Endodermal cell (in vitro differentiated cells): ENCODE measurements at regions not wholly inside any gene's neighbourhood (a gene's known extent, or its start where the extent isn't known, plus 50 kb on each side); places are given as distances from the start of the nearest gene placed in this dataset.

Source experiments
- DNase-seq: peaks from one replicate; pipeline ENCODE4 v3.0.0-alpha.2; 2017
- H3K27ac ChIP-seq: 2 replicates; pipeline ENCODE4 v1.5.1; 2013; ENCODE audit warnings: mild to moderate bottlenecking, low read depth, low read length, moderate library complexity
- H3K27me3 ChIP-seq: 2 replicates; pipeline ENCODE4 v1.6.1; 2013; ENCODE audit warnings: mild to moderate bottlenecking, low read length, moderate library complexity; ENCODE audit not compliant: insufficient read depth, control insufficient read depth, poor library complexity, severe bottlenecking
- H3K36me3 ChIP-seq: 2 replicates; pipeline ENCODE4 v1.7.0; 2013; ENCODE audit warnings: mild to moderate bottlenecking, low read length, moderate library complexity; ENCODE audit not compliant: control insufficient read depth, insufficient read depth
- H3K4me1 ChIP-seq: one replicate; pipeline ENCODE4 v1.7.0; 2013; ENCODE audit warnings: low read length; ENCODE audit not compliant: control insufficient read depth, insufficient read depth
- H3K4me3 ChIP-seq: 2 replicates; pipeline ENCODE4 v1.5.1; 2013; ENCODE audit warnings: mild to moderate bottlenecking, low read length, moderate library complexity
- H3K9ac ChIP-seq: 2 replicates; pipeline ENCODE4 v1.6.1; 2013; ENCODE audit warnings: mild to moderate bottlenecking, low read length, moderate library complexity; ENCODE audit not compliant: poor library complexity, severe bottlenecking; ENCODE audit errors: extremely low read depth
- H3K9me3 ChIP-seq: 2 replicates; pipeline ENCODE4 v1.6.1; 2013; ENCODE audit warnings: mild to moderate bottlenecking, low read length, moderate library complexity; ENCODE audit not compliant: control insufficient read depth
- H3K27ac Mint-ChIP-seq: 2 replicates; pipeline ENCODE4 v1.8.0; 2020; ENCODE audit warnings: mixed read lengths
- H3K27me3 Mint-ChIP-seq: 2 replicates; pipeline ENCODE4 v1.8.0; 2021; ENCODE audit warnings: mild to moderate bottlenecking, mixed read lengths; ENCODE audit not compliant: insufficient read depth
- H3K36me3 Mint-ChIP-seq: 2 replicates; pipeline ENCODE4 v1.8.0; 2020; ENCODE audit warnings: low read depth, mixed read lengths
- H3K4me1 Mint-ChIP-seq: 2 replicates; pipeline ENCODE4 v1.8.0; 2020; ENCODE audit warnings: mixed read lengths
- H3K4me3 Mint-ChIP-seq: 2 replicates; pipeline ENCODE4 v1.8.0; 2020; ENCODE audit warnings: mild to moderate bottlenecking, moderate library complexity, mixed read lengths
- H3K9me3 Mint-ChIP-seq: 2 replicates; pipeline ENCODE4 v1.8.0; 2020; ENCODE audit warnings: mild to moderate bottlenecking, mixed read lengths
- CTCF ChIP-seq: fragments of 200-600 bp; sonication (generic); conservative IDR thresholded peaks from 2 replicates; pipeline ENCODE4 v1.5.0; 2021; ENCODE audit warnings: antibody characterized with exemption, mild to moderate bottlenecking
- WGBS, 2 experiments: methylation state at CpG; one replicate each; pipeline versions ENCODE4 v1.1.5 to v1.1.7; 2013; ENCODE audit warnings: missing lambda C conversion rate in 2 of 2, mixed read lengths in 1 of 2; ENCODE audit not compliant: insufficient coverage in 1 of 2, insufficient read length in 1 of 2; 5-methylcytosine and 5-hydroxymethylcytosine counted together

GRCh38 chr2:167550448-167550847 is 662.2 kb downstream of the XIRP2 start:
- Mint-ChIP-seq H3K36me3 (no peaks in the 10 kb centered on the region), H3K9me3 (peaks cover 5% of the 10 kb centered on the region), H3K27ac (no peak overlapping the region), H3K4me1 (peaks cover 29% of the 10 kb centered on the region), H3K4me3 (no peak overlapping the region), H3K27me3 (peaks cover 39% of the 10 kb centered on the region)
- TF ChIP-seq CTCF: peak; percentile 84
- 91 to 100% methylated on average over 1 of the region's 1 CpG for WGBS, 2 experiments
- no peak for DNase-seq
- no peak overlapping the region for H3K9ac ChIP-seq
- H3K9me3 ChIP-seq: no peaks in the 10 kb centered on the region
- no peak overlapping the region for H3K4me3 ChIP-seq
- H3K4me1 ChIP-seq: peaks cover 5% of the 10 kb centered on the region
- H3K36me3 ChIP-seq: no peaks in the 10 kb centered on the region
- peaks cover 12% of the 10 kb centered on the region for H3K27me3 ChIP-seq
- no peak overlapping the region for H3K27ac ChIP-seq

- Mint-ChIP-seq H3K4me1 (peaks cover 29% of the 10 kb centered on the region), H3K36me3 (peaks cover 3% of the 10 kb centered on the region), H3K4me3 (no peak overlapping the region), H3K27me3 (peaks cover 38% of the 10 kb centered on the region), H3K27ac (no peak overlapping the region), H3K9me3 (peaks cover 9% of the 10 kb centered on the region)
- no peak for DNase-seq
- H3K9ac ChIP-seq: no peak overlapping the region
- no peak overlapping the region for H3K4me3 ChIP-seq
- WGBS, 2 experiments: 83 to 88% methylated on average over 1 to 2 of the region's 2 CpGs
- no peak for TF ChIP-seq CTCF
- H3K36me3 ChIP-seq: no peaks in the 10 kb centered on the region
- peaks cover 12% of the 10 kb centered on the region for H3K27me3 ChIP-seq
- H3K4me1 ChIP-seq: peaks cover 5% of the 10 kb centered on the region
- H3K27ac ChIP-seq: no peak overlapping the region
- no peaks in the 10 kb centered on the region for H3K9me3 ChIP-seq
Observed at GRCh38 chr2:167548396-167548795, 660.1 kb downstream of the XIRP2 start.

- no peak overlapping the region for H3K27ac Mint-ChIP-seq
- H3K9me3 Mint-ChIP-seq: peaks cover 9% of the 10 kb centered on the region
- Histone ChIP-seq H3K36me3 (no peaks in the 10 kb centered on the region), H3K27me3 (peaks cover 3% of the 10 kb centered on the region), H3K4me3 (no peak overlapping the region), H3K4me1 (peaks cover 3% of the 10 kb centered on the region), H3K9ac (no peak overlapping the region), H3K9me3 (no peaks in the 10 kb centered on the region), H3K27ac (no peak overlapping the region)
- no peak for DNase-seq
- H3K4me1 Mint-ChIP-seq: peaks cover 11% of the 10 kb centered on the region
- no peak for TF ChIP-seq CTCF
- H3K27me3 Mint-ChIP-seq: peaks cover 23% of the 10 kb centered on the region
- 97 to 99% methylated on average over 10 to 19 of the region's 19 CpGs for WGBS, 2 experiments
- H3K36me3 Mint-ChIP-seq: peaks cover 3% of the 10 kb centered on the region
- no peak overlapping the region for H3K4me3 Mint-ChIP-seq
Observed at GRCh38 chr2:167544602-167545001, 656.3 kb downstream of the XIRP2 start.
